ENCODE measurements at regions not wholly inside any gene's neighbourhood (a gene's known extent, or its start where the extent isn't known, plus 50 kb on each side); places are given as distances from the start of the nearest gene placed in this dataset.

GRCh38 chr4:141845901-141846300, 209.5 kb downstream of the IL15 start:
- H3K36me3 ChIP-seq (ENCODE audit: insufficient read depth, low read length, poor library complexity, severe bottlenecking) = no peaks in the 10 kb centered on the region
- TF ChIP-seq EZH2 (IDR thresholded peaks at IDR 0.05; ENCODE audit: borderline replicate concordance, low read depth, low read length, poor library complexity, severe bottlenecking) = no peak
- no peak for TF ChIP-seq CTCF (conservative IDR thresholded peaks at IDR 0.05; ENCODE audit: low read depth, low read length)
- DNase-seq (ENCODE audit: low spot score) = no peak
- BruUV-seq (replicated peaks) = no TSS peak
- no peaks in the 10 kb centered on the region for H3K27me3 ChIP-seq (replicated peaks; ENCODE audit: insufficient read depth, low read depth, low read length, poor library complexity)
- H3K9me3 ChIP-seq (ENCODE audit: low read depth, low read length, poor library complexity, severe bottlenecking) = no peaks in the 10 kb centered on the region
- no peaks in the 10 kb centered on the region for H3K4me1 ChIP-seq (ENCODE audit: insufficient read depth, low read length, poor library complexity, severe bottlenecking)
- H3K27ac ChIP-seq (ENCODE audit: low read depth, low read length, poor library complexity, severe bottlenecking) = no peak overlapping the region
- CTCF ChIA-PET = no interaction called here
- intact Hi-C loops (cut with micrococcal nuclease; ENCODE audit: unreplicated experiment) = no loop called here
- POLR2A ChIA-PET (ENCODE audit: low non-redundant PET) = no interaction called here
- H3K4me3 ChIP-seq (ENCODE audit: low read depth, low read length, poor library complexity, severe bottlenecking) = no peak overlapping the region

GRCh38 chr4:141849367-141849766, 213.0 kb downstream of the IL15 start:
- TF ChIP-seq EZH2 (IDR thresholded peaks at IDR 0.05; ENCODE audit: borderline replicate concordance, low read depth, low read length, poor library complexity, severe bottlenecking) = no peak
- no peak for TF ChIP-seq CTCF (conservative IDR thresholded peaks at IDR 0.05; ENCODE audit: low read depth, low read length)
- no peaks in the 10 kb centered on the region for H3K4me1 ChIP-seq (ENCODE audit: insufficient read depth, low read length, poor library complexity, severe bottlenecking)
- H3K27ac ChIP-seq (ENCODE audit: low read depth, low read length, poor library complexity, severe bottlenecking) = no peak overlapping the region
- intact Hi-C loops (cut with micrococcal nuclease; ENCODE audit: unreplicated experiment) = no loop called here
- H3K27me3 ChIP-seq (replicated peaks; ENCODE audit: insufficient read depth, low read depth, low read length, poor library complexity) = no peaks in the 10 kb centered on the region
- ChIA-PET CTCF (no interaction called here), POLR2A (ENCODE audit: low non-redundant PET) (no interaction called here)
- DNase-seq (ENCODE audit: low spot score) = no peak
- H3K9me3 ChIP-seq (ENCODE audit: low read depth, low read length, poor library complexity, severe bottlenecking) = no peaks in the 10 kb centered on the region
- no peak overlapping the region for H3K4me3 ChIP-seq (ENCODE audit: low read depth, low read length, poor library complexity, severe bottlenecking)
- no TSS peak for BruUV-seq (replicated peaks)
- H3K36me3 ChIP-seq (ENCODE audit: insufficient read depth, low read length, poor library complexity, severe bottlenecking) = no peaks in the 10 kb centered on the region

GRCh38 chr4:141849778-141850177, 213.4 kb downstream of the IL15 start:
- Histone ChIP-seq H3K36me3 (ENCODE audit: insufficient read depth, low read length, poor library complexity, severe bottlenecking) (no peaks in the 10 kb centered on the region), H3K27me3 (replicated peaks; ENCODE audit: insufficient read depth, low read depth, low read length, poor library complexity) (no peaks in the 10 kb centered on the region), H3K27ac (ENCODE audit: low read depth, low read length, poor library complexity, severe bottlenecking) (no peak overlapping the region), H3K9me3 (ENCODE audit: low read depth, low read length, poor library complexity, severe bottlenecking) (no peaks in the 10 kb centered on the region), H3K4me3 (ENCODE audit: low read depth, low read length, poor library complexity, severe bottlenecking) (no peak overlapping the region), H3K4me1 (ENCODE audit: insufficient read depth, low read length, poor library complexity, severe bottlenecking) (no peaks in the 10 kb centered on the region)
- CTCF ChIA-PET = no interaction called here
- TF ChIP-seq EZH2 (IDR thresholded peaks at IDR 0.05; ENCODE audit: borderline replicate concordance, low read depth, low read length, poor library complexity, severe bottlenecking) (no peak), CTCF (conservative IDR thresholded peaks at IDR 0.05; ENCODE audit: low read depth, low read length) (no peak)
- BruUV-seq (replicated peaks) = no TSS peak
- DNase-seq (ENCODE audit: low spot score) = no peak
- POLR2A ChIA-PET (ENCODE audit: low non-redundant PET) = no interaction called here
- intact Hi-C loops (cut with micrococcal nuclease; ENCODE audit: unreplicated experiment) = no loop called here
